Prostate gland (tissue), 2 donors: ENCODE measurements at regions not wholly inside any gene's neighbourhood (a gene's known extent, or its start where the extent isn't known, plus 50 kb on each side); places are given as distances from the start of the nearest gene placed in this dataset.

ENCODE experiments used
- DNase-seq: peaks from one replicate; pipeline ENCODE4 v3.0.0-alpha.2; 2019; ENCODE audit warnings: low spot score
- H3K27ac ChIP-seq, 2 donors: fragments of 200-600 bp; sonication (generic); 2 replicates each; pipeline ENCODE4 v1.5.1; 2017 to 2019
- H3K27me3 ChIP-seq: fragments of 200-600 bp; sonication (generic); replicated peaks from 2 replicates; pipeline ENCODE4 v1.5.1; 2019; ENCODE audit not compliant: insufficient read depth
- H3K36me3 ChIP-seq, 2 donors: fragments of 200-600 bp; sonication (generic); 1 replicate in 1 of 2; 2 replicates in 1 of 2; pipeline versions ENCODE4 v1.5.1 to v1.8.1; 2017 to 2019
- H3K4me1 ChIP-seq: fragments of 200-600 bp; sonication (generic); replicated peaks from 2 replicates; pipeline ENCODE4 v1.5.1; 2019
- H3K4me3 ChIP-seq, 2 donors: fragments of 200-600 bp; sonication (generic); 2 replicates each; pipeline ENCODE4 v1.5.1; 2017 to 2019
- H3K9me3 ChIP-seq: fragments of 200-600 bp; sonication (generic); 2 replicates; pipeline ENCODE4 v1.5.1; 2017
- CTCF ChIP-seq, 4 experiments: fragments of 200-600 bp in 2 of 4; fragments of 450-650 bp in 2 of 4; sonication (generic) in 2 of 4; IDR thresholded peaks; 1 replicate in 3 of 4; 2 replicates in 1 of 4; pipeline ENCODE4 v1.5.1; 2016 to 2019; ENCODE audit warnings: antibody characterized with exemption in 4 of 4, mild to moderate bottlenecking in 2 of 4, moderate library complexity in 2 of 4
- POLR2A ChIP-seq: fragments of 450-650 bp; IDR thresholded peaks from one replicate; pipeline ENCODE4 v1.6.1; 2016; ENCODE audit warnings: antibody characterized with exemption, mild to moderate bottlenecking
- POLR2AphosphoS5 ChIP-seq: sonication (generic); formaldehyde crosslinking; IDR thresholded peaks from one replicate; pipeline ENCODE4 v1.6.1; 2017; ENCODE audit warnings: antibody characterized with exemption
- intact Hi-C: fragments of 100-400 bp; cut with DNase I; formaldehyde crosslinking; loops from one replicate; pipeline ENCODE4 v1.14.2; 2022

DNA sequence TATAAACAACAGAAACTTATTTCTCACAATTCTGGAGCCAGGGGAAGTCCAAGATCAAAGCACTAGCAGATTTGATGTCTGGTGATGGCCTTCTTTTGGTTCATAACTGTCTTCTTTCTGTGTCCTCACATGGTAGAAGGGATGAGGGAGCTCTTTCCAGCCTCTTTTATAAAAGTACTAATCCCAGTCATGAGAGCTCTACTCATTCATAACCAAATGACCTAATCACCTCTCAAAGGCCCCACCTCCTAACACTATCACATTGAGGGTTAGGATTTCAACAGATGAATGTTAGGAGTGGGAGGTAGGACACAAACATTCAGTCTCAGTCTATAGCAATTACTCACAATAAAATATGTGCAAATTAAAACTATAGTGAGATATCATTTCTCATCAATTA lies 50.1 kb upstream of the UBE2E2 start:
- intact Hi-C loops = no loop called here

More for the DNA sequence above, 50.1 kb upstream of the UBE2E2 start:
- no peaks in the 10 kb centered on the region for H3K27me3 ChIP-seq
- no peaks in the 10 kb centered on the region for H3K9me3 ChIP-seq
- no peaks in the 10 kb centered on the region for H3K36me3 ChIP-seq
- H3K27ac ChIP-seq = no peak overlapping the region
- TF ChIP-seq POLR2A = no peak
- no peak for TF ChIP-seq POLR2AphosphoS5
- TF ChIP-seq CTCF (IDR thresholded peaks at IDR 0.05) = no peak
- DNase-seq = no peak
- H3K4me1 ChIP-seq = no peaks in the 10 kb centered on the region
- H3K4me3 ChIP-seq = no peak overlapping the region
